ENCODE measurements at regions not wholly inside any gene's neighbourhood (a gene's known extent, or its start where the extent isn't known, plus 50 kb on each side); places are given as distances from the start of the nearest gene placed in this dataset.

DNA sequence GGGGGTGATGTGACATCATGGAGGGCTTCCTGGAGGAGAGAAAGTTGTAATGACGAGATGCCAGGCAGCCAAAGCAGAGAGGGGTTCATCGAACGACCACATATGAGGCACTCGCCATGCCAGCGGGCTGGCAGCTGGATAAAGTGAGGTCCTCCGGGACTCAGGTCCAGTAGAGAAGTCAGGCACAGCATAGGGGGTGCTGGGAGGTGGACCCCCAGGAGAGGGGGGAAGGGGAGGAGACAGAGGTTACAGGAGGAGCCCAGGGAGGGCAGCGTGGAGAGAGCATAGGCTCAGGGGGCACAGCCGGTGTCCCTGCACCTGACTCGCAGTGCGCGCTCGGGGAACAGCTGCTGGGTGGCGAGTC lies 174.7 kb downstream of the BMP7 start:
- peak overlapping the region; percentile 48; the same call in 1 of the 2 replicates for H3K4me2 ChIP-seq (ENCODE audit: low read length)

DNA sequence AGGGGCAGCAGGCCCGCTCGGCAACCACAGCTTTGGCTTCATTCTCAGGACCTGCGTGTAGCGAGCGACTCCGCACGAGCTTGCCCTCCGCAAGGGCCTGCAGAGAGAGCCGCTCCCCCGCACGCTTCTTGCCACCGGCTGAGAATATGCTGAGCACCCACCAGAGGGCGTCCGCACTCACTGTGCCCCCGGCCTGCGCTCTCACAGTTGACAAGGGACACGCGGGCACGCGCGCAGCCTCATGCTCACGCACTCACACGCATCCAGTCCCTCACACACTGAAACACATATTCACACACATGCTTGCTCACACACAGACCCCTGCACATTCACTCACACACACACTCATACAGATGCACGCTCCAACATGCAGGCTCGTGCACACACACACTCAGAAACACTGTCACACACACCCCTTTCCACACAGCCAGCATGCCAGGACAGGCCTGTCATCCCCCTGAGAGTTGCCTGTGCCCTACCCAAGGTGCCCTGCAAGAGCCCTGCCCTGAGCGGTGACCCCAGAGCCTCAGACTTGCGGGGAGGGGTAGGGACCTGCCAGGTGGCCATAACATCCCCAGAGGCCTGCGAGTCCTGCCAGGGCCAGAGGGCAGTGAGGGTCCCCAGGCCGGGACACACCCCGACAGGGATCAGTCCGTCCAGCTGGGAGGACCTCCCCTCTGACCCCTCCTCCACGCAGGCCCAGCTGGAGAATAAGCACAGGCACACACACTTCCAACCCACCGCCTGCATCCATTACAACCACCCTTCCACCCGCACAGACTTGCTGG lies 174.1 kb downstream of the BMP7 start:
- no peaks in the 10 kb centered on the region; the same call in 1 of the 2 replicates for H4K20me1 ChIP-seq (ENCODE audit: control insufficient read depth, insufficient read depth, low read depth, low read length)
- TF ChIP-seq EZH2phosphoT487 (IDR thresholded peaks at IDR 0.05; ENCODE audit: borderline replicate concordance, low read length) = no peak
- TF ChIP-seq, protein P1, sequence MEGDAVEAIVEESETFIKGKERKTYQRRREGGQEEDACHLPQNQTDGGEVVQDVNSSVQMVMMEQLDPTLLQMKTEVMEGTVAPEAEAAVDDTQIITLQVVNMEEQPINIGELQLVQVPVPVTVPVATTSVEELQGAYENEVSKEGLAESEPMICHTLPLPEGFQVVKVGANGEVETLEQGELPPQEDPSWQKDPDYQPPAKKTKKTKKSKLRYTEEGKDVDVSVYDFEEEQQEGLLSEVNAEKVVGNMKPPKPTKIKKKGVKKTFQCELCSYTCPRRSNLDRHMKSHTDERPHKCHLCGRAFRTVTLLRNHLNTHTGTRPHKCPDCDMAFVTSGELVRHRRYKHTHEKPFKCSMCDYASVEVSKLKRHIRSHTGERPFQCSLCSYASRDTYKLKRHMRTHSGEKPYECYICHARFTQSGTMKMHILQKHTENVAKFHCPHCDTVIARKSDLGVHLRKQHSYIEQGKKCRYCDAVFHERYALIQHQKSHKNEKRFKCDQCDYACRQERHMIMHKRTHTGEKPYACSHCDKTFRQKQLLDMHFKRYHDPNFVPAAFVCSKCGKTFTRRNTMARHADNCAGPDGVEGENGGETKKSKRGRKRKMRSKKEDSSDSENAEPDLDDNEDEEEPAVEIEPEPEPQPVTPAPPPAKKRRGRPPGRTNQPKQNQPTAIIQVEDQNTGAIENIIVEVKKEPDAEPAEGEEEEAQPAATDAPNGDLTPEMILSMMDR (IDR thresholded peaks at IDR 0.05; ENCODE audit: low read depth, low read length, poor library complexity, severe bottlenecking) = peak; percentile 93

More for the DNA sequence above, 174.7 kb downstream of the BMP7 start:
- Histone ChIP-seq H3K27ac (ENCODE audit: low read depth, low read length) (no peak overlapping the region), H3K4me3 (ENCODE audit: low read length) (no peak overlapping the region), H3K9me3 (ENCODE audit: control insufficient read depth, insufficient read depth, low read length) (no peaks in the 10 kb centered on the region), H4K20me1 (ENCODE audit: control insufficient read depth, insufficient read depth, low read depth, low read length) (no peaks in the 10 kb centered on the region; the same call in 1 of the 2 replicates), H3F3A (ENCODE audit: control insufficient read depth, insufficient read depth) (no peaks in the 10 kb centered on the region), H3K9me2 (replicated peaks; ENCODE audit: control insufficient read depth, low read length) (no peaks in the 10 kb centered on the region), H3K27me3 (ENCODE audit: control insufficient read depth, low read length) (peaks cover 32% of the 10 kb centered on the region), H3K36me3 (ENCODE audit: control insufficient read depth, low read length) (no peaks in the 10 kb centered on the region), H3K79me2 (ENCODE audit: control insufficient read depth, low read length) (no peaks in the 10 kb centered on the region), H3K4me1 (ENCODE audit: control insufficient read depth, low read length) (peaks cover 15% of the 10 kb centered on the region)
- TF ChIP-seq, protein P1 (IDR thresholded peaks at IDR 0.05; ENCODE audit: low read depth, low read length, poor library complexity, severe bottlenecking) = no peak
- no peak for TF ChIP-seq EZH2phosphoT487 (IDR thresholded peaks at IDR 0.05; ENCODE audit: borderline replicate concordance, low read length)

DNA sequence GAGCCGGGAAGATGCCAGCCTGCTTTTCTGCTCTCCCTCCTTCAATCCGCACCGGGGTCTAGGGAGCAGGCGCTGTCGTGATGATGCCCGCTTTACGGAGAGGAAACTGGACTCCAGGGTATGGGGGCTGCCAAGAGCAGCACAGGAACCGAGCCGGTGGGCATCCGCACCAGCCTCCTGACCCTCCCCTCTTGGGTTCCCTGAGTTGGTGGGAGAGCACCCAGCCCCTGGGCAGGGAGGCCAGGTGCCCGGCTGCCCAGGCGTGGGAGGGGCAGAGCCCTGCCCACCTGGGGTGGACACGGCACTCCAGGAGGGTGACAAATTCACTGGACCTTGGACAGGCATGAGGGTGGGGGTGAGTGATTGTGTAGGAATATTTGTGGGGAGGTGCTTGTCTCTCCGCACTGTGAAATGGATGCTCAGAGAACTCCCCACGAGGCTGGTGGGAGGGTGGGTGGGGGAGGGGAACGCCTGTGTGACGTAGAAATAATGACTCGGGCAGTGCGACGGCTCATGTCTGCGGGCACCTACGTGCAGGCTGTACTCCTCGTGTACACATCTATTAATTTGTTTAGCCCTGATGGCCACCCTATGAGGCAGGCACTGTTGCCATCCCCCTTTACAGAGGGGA lies 173.4 kb downstream of the BMP7 start:
- Histone ChIP-seq H3K4me1 (ENCODE audit: control insufficient read depth, low read length) (peaks cover 15% of the 10 kb centered on the region), H3F3A (ENCODE audit: control insufficient read depth, insufficient read depth) (no peaks in the 10 kb centered on the region), H4K20me1 (ENCODE audit: control insufficient read depth, insufficient read depth, low read depth, low read length) (no peaks in the 10 kb centered on the region; the same call in 1 of the 2 replicates), H3K9me2 (replicated peaks; ENCODE audit: control insufficient read depth, low read length) (no peaks in the 10 kb centered on the region), H3K4me3 (ENCODE audit: low read length) (no peak overlapping the region), H3K36me3 (ENCODE audit: control insufficient read depth, low read length) (no peaks in the 10 kb centered on the region), H3K79me2 (ENCODE audit: control insufficient read depth, low read length) (no peaks in the 10 kb centered on the region), H3K27me3 (ENCODE audit: control insufficient read depth, low read length) (peaks cover 33% of the 10 kb centered on the region), H3K9me3 (ENCODE audit: control insufficient read depth, insufficient read depth, low read length) (no peaks in the 10 kb centered on the region), H3K4me2 (ENCODE audit: low read length) (no peak overlapping the region), H3K27ac (ENCODE audit: low read depth, low read length) (no peak overlapping the region)
- TF ChIP-seq EZH2phosphoT487 (IDR thresholded peaks at IDR 0.05; ENCODE audit: borderline replicate concordance, low read length) = no peak
- TF ChIP-seq, protein P1 (IDR thresholded peaks at IDR 0.05; ENCODE audit: low read depth, low read length, poor library complexity, severe bottlenecking) = no peak

More for the DNA sequence above, 174.1 kb downstream of the BMP7 start:
- no peaks in the 10 kb centered on the region for H3K79me2 ChIP-seq (ENCODE audit: control insufficient read depth, low read length)
- peaks cover 35% of the 10 kb centered on the region for H3K27me3 ChIP-seq (ENCODE audit: control insufficient read depth, low read length)
- H3F3A ChIP-seq (ENCODE audit: control insufficient read depth, insufficient read depth) = no peaks in the 10 kb centered on the region
- H3K4me1 ChIP-seq (ENCODE audit: control insufficient read depth, low read length) = peaks cover 15% of the 10 kb centered on the region
- no peaks in the 10 kb centered on the region for H3K9me2 ChIP-seq (replicated peaks; ENCODE audit: control insufficient read depth, low read length)
- no peaks in the 10 kb centered on the region for H3K9me3 ChIP-seq (ENCODE audit: control insufficient read depth, insufficient read depth, low read length)
- peak overlapping the region; percentile 17; the same call in 1 of the 2 replicates for H3K4me3 ChIP-seq (ENCODE audit: low read length)
- peak overlapping the region; percentile 48 for H3K4me2 ChIP-seq (ENCODE audit: low read length)
- H3K36me3 ChIP-seq (ENCODE audit: control insufficient read depth, low read length) = no peaks in the 10 kb centered on the region
- H3K27ac ChIP-seq (ENCODE audit: low read depth, low read length) = no peak overlapping the region
